H9 (cell line): ENCODE measurements at regions not wholly inside any gene's neighbourhood (a gene's known extent, or its start where the extent isn't known, plus 50 kb on each side); places are given as distances from the start of the nearest gene placed in this dataset.

Experiments
- DNase-seq: peaks from one replicate; pipeline ENCODE4 v3.0.0-alpha.2; 2017
- H2AFZ ChIP-seq: one replicate; pipeline ENCODE4 v1.6.1; 2013; ENCODE audit warnings: mild to moderate bottlenecking, low read length, control low read depth, moderate library complexity
- H2AK5ac ChIP-seq: 2 replicates; pipeline ENCODE4 v1.6.1; 2013; ENCODE audit warnings: low read length, control low read depth, mixed read lengths; ENCODE audit not compliant: insufficient read length
- H2BK120ac ChIP-seq: one replicate; pipeline ENCODE4 v1.6.1; 2013; ENCODE audit warnings: low read depth, mild to moderate bottlenecking, low read length, control low read depth, inconsistent platforms; ENCODE audit not compliant: poor library complexity, severe bottlenecking
- H2BK12ac ChIP-seq: 2 replicates; pipeline ENCODE4 v1.6.1; 2013; ENCODE audit warnings: low read length, control low read depth, mixed read lengths, low read depth; ENCODE audit not compliant: insufficient read length
- H2BK15ac ChIP-seq: 2 replicates; pipeline ENCODE4 v1.6.1; 2013; ENCODE audit warnings: low read depth, low read length, control low read depth
- H2BK20ac ChIP-seq: one replicate; pipeline ENCODE4 v1.6.1; 2013; ENCODE audit warnings: low read depth, mild to moderate bottlenecking, low read length, control low read depth, inconsistent platforms; ENCODE audit not compliant: poor library complexity, severe bottlenecking
- H2BK5ac ChIP-seq: 2 replicates; pipeline ENCODE4 v1.6.1; 2013; ENCODE audit warnings: low read length, control low read depth, mixed read lengths; ENCODE audit not compliant: insufficient read length
- H3K14ac ChIP-seq: 2 replicates; pipeline ENCODE4 v1.6.1; 2013; ENCODE audit warnings: low read length, control low read depth; ENCODE audit not compliant: insufficient read depth
- H3K18ac ChIP-seq: 2 replicates; pipeline ENCODE4 v1.6.1; 2013; ENCODE audit warnings: low read depth, mild to moderate bottlenecking, mixed read lengths, low read length, control low read depth; ENCODE audit not compliant: insufficient read length
- H3K23ac ChIP-seq: 2 replicates; pipeline ENCODE4 v1.6.1; 2013; ENCODE audit warnings: low read length, control low read depth, mixed read lengths, low read depth; ENCODE audit not compliant: insufficient read length
- H3K23me2 ChIP-seq: 2 replicates; pipeline ENCODE4 v1.6.1; 2013; ENCODE audit warnings: low read depth, mild to moderate bottlenecking, mixed read lengths, low read length, control low read depth; ENCODE audit not compliant: insufficient read length, poor library complexity, severe bottlenecking
- H3K27ac ChIP-seq: 2 replicates; pipeline ENCODE4 v1.5.1; 2013; ENCODE audit warnings: low read length, control low read depth, mixed read lengths, low read depth; ENCODE audit not compliant: insufficient read length
- H3K27me3 ChIP-seq: 2 replicates; pipeline ENCODE4 v1.6.1; 2013; ENCODE audit warnings: low read length, control low read depth, inconsistent platforms; ENCODE audit not compliant: insufficient read depth
- H3K4ac ChIP-seq: 2 replicates; pipeline ENCODE4 v1.6.1; 2013; ENCODE audit warnings: low read depth, mild to moderate bottlenecking, control low read depth, inconsistent platforms, low read length, moderate library complexity
- H3K4me1 ChIP-seq: 2 replicates; pipeline ENCODE4 v1.6.1; 2013; ENCODE audit warnings: low read length, control low read depth, inconsistent platforms; ENCODE audit not compliant: insufficient read depth
- H3K4me2 ChIP-seq: 2 replicates; pipeline ENCODE4 v1.6.1; 2013; ENCODE audit warnings: low read length, control low read depth, mixed read lengths; ENCODE audit not compliant: insufficient read length, insufficient read depth
- H3K56ac ChIP-seq: 2 replicates; pipeline ENCODE4 v1.6.1; 2013; ENCODE audit warnings: low read depth, mild to moderate bottlenecking, mixed read lengths, low read length, control low read depth; ENCODE audit not compliant: insufficient read length
- H3K79me1 ChIP-seq: 2 replicates; pipeline ENCODE4 v1.6.1; 2013; ENCODE audit warnings: low read depth, mild to moderate bottlenecking, moderate library complexity, low read length, control low read depth, inconsistent platforms; ENCODE audit not compliant: insufficient read depth, poor library complexity, severe bottlenecking
- H3K79me2 ChIP-seq: 2 replicates; pipeline ENCODE4 v1.6.1; 2013; ENCODE audit warnings: low read length, control low read depth, inconsistent platforms; ENCODE audit not compliant: insufficient read depth
- H3K9ac ChIP-seq: 2 replicates; pipeline ENCODE4 v1.6.1; 2013; ENCODE audit warnings: low read length, control low read depth, mixed read lengths; ENCODE audit not compliant: insufficient read length; ENCODE audit errors: extremely low read depth
- H3K9me3 ChIP-seq: one replicate; pipeline ENCODE4 v1.6.1; 2013; ENCODE audit warnings: low read depth, low read length, inconsistent platforms; ENCODE audit not compliant: control insufficient read depth
- H3T11ph ChIP-seq: one replicate; pipeline ENCODE4 v1.6.1; 2013; ENCODE audit warnings: mild to moderate bottlenecking, low read length, control low read depth, inconsistent platforms
- H4K20me1 ChIP-seq: one replicate; pipeline ENCODE4 v1.6.1; 2013; ENCODE audit not compliant: control insufficient read depth, insufficient read length, insufficient read depth
- H4K5ac ChIP-seq: 2 replicates; pipeline ENCODE4 v1.6.1; 2013; ENCODE audit warnings: low read depth, mild to moderate bottlenecking, mixed read lengths, low read length, control low read depth; ENCODE audit not compliant: insufficient read length
- H4K8ac ChIP-seq: replicated peaks from 2 replicates; pipeline ENCODE4 v1.6.1; 2013; ENCODE audit warnings: low read length, control low read depth, mixed read lengths, low read depth; ENCODE audit not compliant: insufficient read length
- H4K91ac ChIP-seq: 2 replicates; pipeline ENCODE4 v1.6.1; 2013; ENCODE audit warnings: low read depth, mild to moderate bottlenecking, moderate library complexity, mixed read lengths, low read length, control low read depth; ENCODE audit not compliant: insufficient read length
- H3K27ac Mint-ChIP-seq, 3 experiments: 2 replicates in 2 of 3; 3 replicates in 1 of 3; pipeline ENCODE4 v1.8.0; 2020 to 2021; ENCODE audit warnings: mixed read lengths in 3 of 3, mild to moderate bottlenecking in 1 of 3, moderate library complexity in 1 of 3
- H3K27me3 Mint-ChIP-seq: 2 replicates; pipeline ENCODE4 v1.8.0; 2021; ENCODE audit warnings: low read depth, mild to moderate bottlenecking, moderate library complexity, mixed read lengths
- H3K36me3 Mint-ChIP-seq, 3 experiments: 2 replicates in 2 of 3; 3 replicates in 1 of 3; pipeline ENCODE4 v1.8.0; 2020 to 2021; ENCODE audit warnings: low read depth in 3 of 3, mixed read lengths in 3 of 3; ENCODE audit not compliant: insufficient read depth in 1 of 3
- H3K4me1 Mint-ChIP-seq, 2 experiments: 2 replicates each; pipeline ENCODE4 v1.8.0; 2020; ENCODE audit warnings: mixed read lengths in 2 of 2
- H3K4me3 Mint-ChIP-seq, 2 experiments: 2 replicates in 1 of 2; 3 replicates in 1 of 2; pipeline ENCODE4 v1.8.0; 2020 to 2021; ENCODE audit warnings: mild to moderate bottlenecking in 2 of 2, mixed read lengths in 2 of 2, moderate library complexity in 1 of 2
- H3K9me3 Mint-ChIP-seq, 2 experiments: 2 replicates in 1 of 2; 3 replicates in 1 of 2; pipeline ENCODE4 v1.8.0; 2020; ENCODE audit warnings: mild to moderate bottlenecking in 2 of 2, mixed read lengths in 2 of 2, moderate library complexity in 1 of 2
- CTCF ChIP-seq: fragments of 200-600 bp; sonication (generic); conservative IDR thresholded peaks from 3 replicates; pipeline ENCODE4 v1.8.0; 2021; ENCODE audit warnings: antibody characterized with exemption, mild to moderate bottlenecking
- WGBS: extraction: QIAGEN DNeasy Blood & Tissue Kit; methylation state at CpG from one replicate; pipeline ENCODE4 v1.1.7; 2013; ENCODE audit warnings: missing lambda C conversion rate, low lambda C conversion rate, mixed read lengths; ENCODE audit not compliant: insufficient read length; ENCODE audit errors: extremely low coverage; 5-methylcytosine and 5-hydroxymethylcytosine counted together

- no peak overlapping the region for H2AFZ ChIP-seq
- no CpG with 5 or more reads among the region's 7 CpGs for WGBS
- no peaks in the 10 kb centered on the region; the same call in 1 of the 2 replicates for H3K79me2 ChIP-seq
- no peak overlapping the region for H4K5ac ChIP-seq
- H3T11ph ChIP-seq = no peak overlapping the region
- peaks cover 3 to 21% (median 20%) of the 10 kb centered on the region in 3 experiments; a peak in 6 of 7 replicates for H3K36me3 Mint-ChIP-seq
- H3K27ac ChIP-seq = no peak overlapping the region
- no peak overlapping the region for H3K18ac ChIP-seq
- H3K23ac ChIP-seq = no peak overlapping the region
- no peaks in the 10 kb centered on the region; a peak in 1 of 5 replicates for H3K9me3 Mint-ChIP-seq
- H3K56ac ChIP-seq = no peak overlapping the region
- no peak overlapping the region for H3K4ac ChIP-seq
- no peaks in the 10 kb centered on the region for H3K27me3 ChIP-seq
- no peak overlapping the region for H3K4me3 Mint-ChIP-seq
- H4K91ac ChIP-seq = peak overlapping the region; percentile 39
- no peak for DNase-seq
- no peak overlapping the region for H2BK12ac ChIP-seq
- H2BK5ac ChIP-seq = no peak overlapping the region
- peaks cover 71 to 83% of the 10 kb centered on the region in 2 experiments for H3K4me1 Mint-ChIP-seq
- no peak overlapping the region for H4K8ac ChIP-seq
- no peak overlapping the region for H2BK20ac ChIP-seq
- peaks cover 6% of the 10 kb centered on the region for H3K23me2 ChIP-seq
- H3K27ac Mint-ChIP-seq = peak overlapping the region in 1 of 3 experiments; percentile 81; a peak in 1 of 7 replicates
- no peaks in the 10 kb centered on the region for H4K20me1 ChIP-seq
- no peaks in the 10 kb centered on the region for H3K79me1 ChIP-seq
- TF ChIP-seq CTCF = no peak
- H2AK5ac ChIP-seq = no peak overlapping the region
- H3K9ac ChIP-seq = no peak overlapping the region
- H3K4me1 ChIP-seq = peaks cover 16% of the 10 kb centered on the region; the same call in 1 of the 2 replicates
- no peaks in the 10 kb centered on the region; the same call in 1 of the 2 replicates for H3K27me3 Mint-ChIP-seq
- H3K4me2 ChIP-seq = no peak overlapping the region
- H3K9me3 ChIP-seq = no peaks in the 10 kb centered on the region
- H2BK120ac ChIP-seq = no peak overlapping the region
- no peak overlapping the region for H2BK15ac ChIP-seq
- H3K14ac ChIP-seq = no peak overlapping the region
These were observed 156.2 kb upstream of the CAMK1G start for GRCh38 chr1:209427277-209427676.
